Caco-2 (cell line): ENCODE measurements at regions not wholly inside any gene's neighbourhood (a gene's known extent, or its start where the extent isn't known, plus 50 kb on each side); places are given as distances from the start of the nearest gene placed in this dataset.

Experiments used
- BruUV-seq: library from RNA; stranded (reverse); fragments of 400-500 nt; replicated peaks from 2 replicates; lab custom pipeline; 2021; lab: Mats Ljungman, UMichigan
- CTCF ChIA-PET: fragments of 300-600 bp; sonication (Branson Sonifier 250); formaldehyde crosslinking; loops from one replicate; lab custom pipeline; 2022; ENCODE audit warnings: antibody characterized with exemption; lab: Charles Lee
- POLR2A ChIA-PET: fragments of 300-600 bp; sonication (Branson Sonifier 250); formaldehyde crosslinking; loops from one replicate; lab custom pipeline; 2022; ENCODE audit warnings: antibody characterized with exemption; lab: Charles Lee
- DNase-seq, 2 experiments: peaks; one replicate each; pipeline versions ENCODE4 v3.0.0 to v3.0.0-alpha.2; 2020 to 2022
- H3K27me3 ChIP-seq: replicated peaks from 2 replicates; pipeline ENCODE4 v1.6.0; 2011; ENCODE audit warnings: low read length; ENCODE audit not compliant: control insufficient read depth, insufficient read depth
- H3K36me3 ChIP-seq: 2 replicates; pipeline ENCODE4 v1.5.1; 2011; ENCODE audit warnings: low read length; ENCODE audit not compliant: control insufficient read depth, insufficient read depth
- H3K4me1 ChIP-seq: fragments of 250-450 bp; sonication (Bioruptor Pico); 2 replicates; pipeline ENCODE4 v1.5.1; 2020; ENCODE audit warnings: mild to moderate bottlenecking
- H3K4me3 ChIP-seq: 2 replicates; pipeline ENCODE4 v1.5.1; 2011; ENCODE audit warnings: low read depth, mild to moderate bottlenecking, control low read depth, low read length
- H3K9me3 ChIP-seq: fragments of 250-450 bp; sonication (Bioruptor Pico); 2 replicates; pipeline ENCODE4 v1.5.1; 2020; ENCODE audit warnings: mild to moderate bottlenecking, moderate library complexity
- H3K27ac Mint-ChIP-seq: one replicate; pipeline ENCODE4 v1.8.0; 2022; ENCODE audit warnings: mixed read lengths; ENCODE audit not compliant: unreplicated experiment
- H3K27me3 Mint-ChIP-seq: one replicate; pipeline ENCODE4 v1.8.0; 2022; ENCODE audit warnings: mixed read lengths; ENCODE audit not compliant: insufficient read depth, unreplicated experiment
- H3K36me3 Mint-ChIP-seq: one replicate; pipeline ENCODE4 v1.8.0; 2022; ENCODE audit warnings: mild to moderate bottlenecking, mixed read lengths; ENCODE audit not compliant: insufficient read depth, unreplicated experiment
- H3K4me1 Mint-ChIP-seq: one replicate; pipeline ENCODE4 v1.8.0; 2022; ENCODE audit warnings: low read depth, mixed read lengths; ENCODE audit not compliant: unreplicated experiment
- H3K4me3 Mint-ChIP-seq: one replicate; pipeline ENCODE4 v1.8.0; 2022; ENCODE audit warnings: mild to moderate bottlenecking, moderate library complexity, mixed read lengths; ENCODE audit not compliant: unreplicated experiment
- H3K9me3 Mint-ChIP-seq: one replicate; pipeline ENCODE4 v1.8.0; 2022; ENCODE audit warnings: mixed read lengths; ENCODE audit not compliant: unreplicated experiment
- CTCF ChIP-seq, 2 experiments: fragments of 200-600 bp in 1 of 2; IDR thresholded peaks; 1 replicate in 1 of 2; 2 replicates in 1 of 2; pipeline versions ENCODE4 v1.5.1 to v1.8.0; 2011 to 2022; ENCODE audit warnings: antibody characterized with exemption in 1 of 2, control low read depth in 1 of 2, inconsistent platforms in 1 of 2, low read depth in 1 of 2, low read length in 1 of 2, mild to moderate bottlenecking in 1 of 2, moderate library complexity in 1 of 2; ENCODE audit not compliant: insufficient read depth in 1 of 2, severe bottlenecking in 1 of 2, unreplicated experiment in 1 of 2
- intact Hi-C: fragments of 100-400 bp; cut with micrococcal nuclease; formaldehyde crosslinking; loops from one replicate; pipeline ENCODE4 v1.10.0; 2022; ENCODE audit not compliant: unreplicated experiment

GRCh38 chr20:16220826-16221225 is 352.4 kb downstream of the KIF16B start:
- DNase-seq: no peak
- Mint-ChIP-seq H3K9me3 (peaks cover 14% of the 10 kb centered on the region), H3K27me3 (no peaks in the 10 kb centered on the region), H3K4me1 (no peaks in the 10 kb centered on the region), H3K4me3 (no peak overlapping the region), H3K27ac (no peak overlapping the region), H3K36me3 (no peaks in the 10 kb centered on the region)
- CTCF ChIA-PET: no interaction called here
- H3K36me3 ChIP-seq: no peaks in the 10 kb centered on the region
- no TSS peak for BruUV-seq
- POLR2A ChIA-PET: no interaction called here
- no peaks in the 10 kb centered on the region for H3K9me3 ChIP-seq
- no peaks in the 10 kb centered on the region for H3K4me1 ChIP-seq
- no peak overlapping the region for H3K4me3 ChIP-seq
- intact Hi-C loops: no loop called here
- no peaks in the 10 kb centered on the region for H3K27me3 ChIP-seq
- no peak for TF ChIP-seq CTCF (IDR thresholded peaks at IDR 0.05; ENCODE audit: insufficient read depth in 1 of 2, low read depth in 1 of 2, low read length in 1 of 2, severe bottlenecking in 1 of 2, unreplicated experiment in 1 of 2)

GRCh38 chr20:16219182-16219581 is 354.1 kb downstream of the KIF16B start:
- DNase-seq: no peak
- no peaks in the 10 kb centered on the region for H3K9me3 ChIP-seq
- H3K4me1 ChIP-seq: no peaks in the 10 kb centered on the region
- no peaks in the 10 kb centered on the region for H3K27me3 ChIP-seq
- H3K4me3 ChIP-seq: no peak overlapping the region
- no peak overlapping the region for H3K27ac Mint-ChIP-seq
- BruUV-seq: no TSS peak
- H3K36me3 Mint-ChIP-seq: no peaks in the 10 kb centered on the region
- H3K36me3 ChIP-seq: no peaks in the 10 kb centered on the region
- intact Hi-C loops: no loop called here
- ChIA-PET POLR2A (no interaction called here), CTCF (no interaction called here)
- H3K4me3 Mint-ChIP-seq: no peak overlapping the region
- no peak for TF ChIP-seq CTCF (IDR thresholded peaks at IDR 0.05; ENCODE audit: insufficient read depth in 1 of 2, low read depth in 1 of 2, low read length in 1 of 2, severe bottlenecking in 1 of 2, unreplicated experiment in 1 of 2)
- H3K9me3 Mint-ChIP-seq: peaks cover 14% of the 10 kb centered on the region
- no peaks in the 10 kb centered on the region for H3K4me1 Mint-ChIP-seq
- no peaks in the 10 kb centered on the region for H3K27me3 Mint-ChIP-seq

- Histone ChIP-seq H3K9me3 (no peaks in the 10 kb centered on the region), H3K27me3 (no peaks in the 10 kb centered on the region), H3K4me3 (no peak overlapping the region), H3K36me3 (no peaks in the 10 kb centered on the region), H3K4me1 (no peaks in the 10 kb centered on the region)
- no peak for DNase-seq
- intact Hi-C loops: no loop called here
- CTCF ChIA-PET: no interaction called here
- POLR2A ChIA-PET: no interaction called here
- Mint-ChIP-seq H3K4me3 (no peak overlapping the region), H3K9me3 (peaks cover 14% of the 10 kb centered on the region), H3K4me1 (no peaks in the 10 kb centered on the region), H3K27ac (no peak overlapping the region), H3K36me3 (no peaks in the 10 kb centered on the region), H3K27me3 (no peaks in the 10 kb centered on the region)
- no TSS peak for BruUV-seq
- TF ChIP-seq CTCF (IDR thresholded peaks at IDR 0.05; ENCODE audit: insufficient read depth in 1 of 2, low read depth in 1 of 2, low read length in 1 of 2, severe bottlenecking in 1 of 2, unreplicated experiment in 1 of 2): no peak
Measured at GRCh38 chr20:16216914-16217230, 356.4 kb downstream of the KIF16B start.
